Activated naive CD4-positive, alpha-beta T cell treated with anti-CD3 and anti-CD28 coated beads, Interleukin-2, amount 50 U/mL, for 24 hours (primary cell): ENCODE measurements at regions not wholly inside any gene's neighbourhood (a gene's known extent, or its start where the extent isn't known, plus 50 kb on each side); places are given as distances from the start of the nearest gene placed in this dataset.
"Not testable (repeated sequence)": the region's sequence is repeated elsewhere in the genome, so short reads cannot be mapped to it uniquely, and the experiment has no call there.

Experiments used
- H3K27ac Mint-ChIP-seq: one replicate; pipeline ENCODE4 v1.8.0; 2021; ENCODE audit warnings: mild to moderate bottlenecking, mixed read lengths
- H3K27me3 Mint-ChIP-seq: one replicate; pipeline ENCODE4 v1.8.0; 2021; ENCODE audit warnings: mixed read lengths
- H3K36me3 Mint-ChIP-seq: one replicate; pipeline ENCODE4 v1.8.0; 2021; ENCODE audit warnings: mixed read lengths
- H3K4me1 Mint-ChIP-seq: one replicate; pipeline ENCODE4 v1.8.0; 2021; ENCODE audit warnings: mixed read lengths
- H3K4me3 Mint-ChIP-seq: one replicate; pipeline ENCODE4 v1.8.0; 2021; ENCODE audit warnings: mild to moderate bottlenecking, mixed read lengths
- H3K9me3 Mint-ChIP-seq: one replicate; pipeline ENCODE4 v1.8.0; 2021; ENCODE audit warnings: mixed read lengths

DNA sequence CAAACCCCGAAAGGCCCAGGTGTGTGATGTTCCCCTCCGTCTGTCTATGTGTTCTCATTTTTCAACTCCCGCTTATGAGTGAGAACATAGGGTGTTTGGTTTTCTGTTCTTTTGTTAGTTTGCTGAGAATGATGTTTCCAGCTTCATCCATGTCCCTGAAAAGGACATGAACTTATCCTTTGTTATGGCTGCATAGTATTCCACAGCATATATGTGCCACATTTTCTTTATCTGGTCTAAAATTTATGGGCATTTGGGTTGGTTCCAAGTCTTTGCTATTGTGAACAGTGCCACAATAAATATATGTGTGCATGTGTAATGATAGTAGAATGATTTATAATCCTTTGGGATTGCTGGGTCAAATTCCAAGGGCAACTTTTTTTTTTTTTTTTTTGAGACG, 519.1 kb downstream of the NTRK3 start:
- Mint-ChIP-seq H3K4me3 (peak overlapping the region; percentile 31), H3K4me1 (peaks cover 31% of the 10 kb centered on the region)
- H3K27me3 Mint-ChIP-seq, H3K9me3 Mint-ChIP-seq, H3K27ac Mint-ChIP-seq, H3K36me3 Mint-ChIP-seq: not testable (repeated sequence)

DNA sequence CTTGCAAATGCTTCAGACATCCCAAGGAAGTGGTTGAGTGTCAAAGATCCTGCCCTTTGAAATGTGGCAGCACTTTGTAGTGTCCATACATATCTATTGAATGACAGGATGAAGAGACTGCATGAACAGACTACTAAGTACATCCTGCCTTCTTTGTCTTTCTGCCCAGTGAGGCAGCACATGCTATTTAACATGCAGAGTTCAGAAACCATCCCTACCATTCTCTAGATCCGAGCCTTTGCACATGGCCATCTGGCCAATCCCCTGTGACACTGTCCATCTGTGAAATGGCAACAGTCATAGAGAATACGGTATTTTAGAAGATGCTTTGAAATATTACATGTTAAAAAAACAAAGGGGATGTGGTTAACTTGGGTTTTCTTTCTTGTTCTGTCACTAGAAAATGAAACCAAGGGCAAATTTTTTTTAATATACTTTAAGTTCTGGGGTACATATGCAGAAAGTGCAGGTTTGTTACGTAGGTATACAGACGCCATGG, 519.6 kb downstream of the NTRK3 start:
- no peaks in the 10 kb centered on the region for H3K27me3 Mint-ChIP-seq
- H3K4me1 Mint-ChIP-seq, result peaks cover 26% of the 10 kb centered on the region
- peak overlapping the region; percentile 73 for H3K27ac Mint-ChIP-seq
- peak overlapping the region; percentile 34 for H3K4me3 Mint-ChIP-seq
- no peaks in the 10 kb centered on the region for H3K36me3 Mint-ChIP-seq
- H3K9me3 Mint-ChIP-seq, result no peaks in the 10 kb centered on the region

DNA sequence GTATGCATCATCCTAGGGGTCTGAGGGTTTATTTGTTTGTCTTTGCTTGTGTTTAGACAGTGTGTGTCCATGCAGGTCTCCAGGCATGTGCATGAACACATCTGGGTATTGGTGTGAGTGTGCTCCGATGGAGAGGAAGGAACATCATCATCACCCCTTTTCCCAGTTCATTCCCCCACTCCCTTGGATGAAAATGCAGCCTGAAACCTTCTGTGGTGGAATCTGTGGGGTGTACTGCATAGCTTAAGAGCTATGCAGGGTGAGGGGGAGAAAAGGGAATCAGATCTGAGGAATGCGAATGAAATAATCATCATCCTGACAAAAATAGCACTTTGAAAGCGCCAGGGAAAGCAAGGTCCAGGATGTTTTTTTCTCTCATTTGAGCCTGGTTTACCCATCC, 520.1 kb downstream of the NTRK3 start:
- Mint-ChIP-seq H3K36me3 (no peaks in the 10 kb centered on the region), H3K27ac (no peak overlapping the region)

GRCh38 chr15:87735522-87735921, 521.0 kb downstream of the NTRK3 start:
- Mint-ChIP-seq H3K36me3 (no peaks in the 10 kb centered on the region), H3K27ac (no peak overlapping the region), H3K27me3 (no peaks in the 10 kb centered on the region), H3K4me1 (peaks cover 26% of the 10 kb centered on the region), H3K9me3 (no peaks in the 10 kb centered on the region), H3K4me3 (no peak overlapping the region)

More for the DNA sequence above, 520.1 kb downstream of the NTRK3 start:
- H3K4me1 Mint-ChIP-seq, result peaks cover 26% of the 10 kb centered on the region
- H3K4me3 Mint-ChIP-seq, result peak overlapping the region; percentile 34
- no peaks in the 10 kb centered on the region for H3K9me3 Mint-ChIP-seq
- no peaks in the 10 kb centered on the region for H3K27me3 Mint-ChIP-seq

- no peaks in the 10 kb centered on the region for H3K9me3 Mint-ChIP-seq
- peaks cover 26% of the 10 kb centered on the region for H3K4me1 Mint-ChIP-seq
- H3K27me3 Mint-ChIP-seq, result no peaks in the 10 kb centered on the region
- H3K4me3 Mint-ChIP-seq, result no peak overlapping the region
- no peak overlapping the region for H3K27ac Mint-ChIP-seq
- H3K36me3 Mint-ChIP-seq, result no peaks in the 10 kb centered on the region
Measured at GRCh38 chr15:87734571-87735373, 521.8 kb downstream of the NTRK3 start.

- H3K4me1 Mint-ChIP-seq, result peaks cover 26% of the 10 kb centered on the region
- no peaks in the 10 kb centered on the region for H3K9me3 Mint-ChIP-seq
- no peaks in the 10 kb centered on the region for H3K27me3 Mint-ChIP-seq
- no peak overlapping the region for H3K4me3 Mint-ChIP-seq
- no peak overlapping the region for H3K27ac Mint-ChIP-seq
- no peaks in the 10 kb centered on the region for H3K36me3 Mint-ChIP-seq
Measured at GRCh38 chr15:87733977-87734376, 522.6 kb downstream of the NTRK3 start.

- Mint-ChIP-seq H3K4me1 (peaks cover 26% of the 10 kb centered on the region), H3K4me3 (no peak overlapping the region), H3K36me3 (no peaks in the 10 kb centered on the region), H3K27me3 (no peaks in the 10 kb centered on the region), H3K27ac (no peak overlapping the region), H3K9me3 (no peaks in the 10 kb centered on the region)
Measured at GRCh38 chr15:87733541-87733941, 523.0 kb downstream of the NTRK3 start.

- Mint-ChIP-seq H3K36me3 (no peaks in the 10 kb centered on the region), H3K4me3 (no peak overlapping the region), H3K4me1 (peaks cover 26% of the 10 kb centered on the region), H3K27ac (no peak overlapping the region), H3K9me3 (no peaks in the 10 kb centered on the region), H3K27me3 (no peaks in the 10 kb centered on the region)
Measured at GRCh38 chr15:87732976-87733375, 523.6 kb downstream of the NTRK3 start.

- no peaks in the 10 kb centered on the region for H3K27me3 Mint-ChIP-seq
- peaks cover 17% of the 10 kb centered on the region for H3K4me1 Mint-ChIP-seq
- H3K9me3 Mint-ChIP-seq, result no peaks in the 10 kb centered on the region
- H3K4me3 Mint-ChIP-seq, result no peak overlapping the region
- no peaks in the 10 kb centered on the region for H3K36me3 Mint-ChIP-seq
- H3K27ac Mint-ChIP-seq, result no peak overlapping the region
Measured at GRCh38 chr15:87731630-87732029, 524.9 kb downstream of the NTRK3 start.

DNA sequence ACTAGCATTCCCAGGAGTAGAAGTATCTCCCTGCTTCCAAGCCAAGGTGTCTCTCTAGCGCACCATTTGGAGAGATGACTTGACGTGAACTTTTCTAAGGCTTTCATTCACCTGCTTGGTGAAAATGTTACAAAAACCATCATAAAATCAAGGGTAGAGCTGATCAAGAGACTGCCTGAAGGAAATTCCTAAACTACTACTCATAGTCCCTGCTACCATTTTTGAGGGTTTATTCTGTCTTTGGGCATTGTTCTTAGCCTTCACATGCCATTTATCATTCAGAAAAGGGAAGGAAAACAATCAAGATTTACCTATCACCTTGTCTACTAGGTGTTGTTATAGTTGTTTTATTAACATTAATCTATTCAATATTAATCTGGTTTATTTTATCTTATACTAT, 525.8 kb downstream of the NTRK3 start:
- Mint-ChIP-seq H3K27ac (no peak overlapping the region), H3K27me3 (no peaks in the 10 kb centered on the region), H3K4me1 (peaks cover 8% of the 10 kb centered on the region), H3K36me3 (no peaks in the 10 kb centered on the region), H3K4me3 (no peak overlapping the region), H3K9me3 (no peaks in the 10 kb centered on the region)

- Mint-ChIP-seq H3K27me3 (no peaks in the 10 kb centered on the region), H3K4me3 (no peak overlapping the region), H3K27ac (no peak overlapping the region), H3K9me3 (no peaks in the 10 kb centered on the region), H3K4me1 (no peaks in the 10 kb centered on the region), H3K36me3 (no peaks in the 10 kb centered on the region)
Measured at GRCh38 chr15:87728998-87729397, 527.5 kb downstream of the NTRK3 start.

- no peaks in the 10 kb centered on the region for H3K36me3 Mint-ChIP-seq
- H3K27me3 Mint-ChIP-seq, result no peaks in the 10 kb centered on the region
- H3K9me3 Mint-ChIP-seq, result no peaks in the 10 kb centered on the region
- H3K27ac Mint-ChIP-seq, result no peak overlapping the region
- no peak overlapping the region for H3K4me3 Mint-ChIP-seq
- no peaks in the 10 kb centered on the region for H3K4me1 Mint-ChIP-seq
Measured at GRCh38 chr15:87727073-87727472, 529.5 kb downstream of the NTRK3 start.

DNA sequence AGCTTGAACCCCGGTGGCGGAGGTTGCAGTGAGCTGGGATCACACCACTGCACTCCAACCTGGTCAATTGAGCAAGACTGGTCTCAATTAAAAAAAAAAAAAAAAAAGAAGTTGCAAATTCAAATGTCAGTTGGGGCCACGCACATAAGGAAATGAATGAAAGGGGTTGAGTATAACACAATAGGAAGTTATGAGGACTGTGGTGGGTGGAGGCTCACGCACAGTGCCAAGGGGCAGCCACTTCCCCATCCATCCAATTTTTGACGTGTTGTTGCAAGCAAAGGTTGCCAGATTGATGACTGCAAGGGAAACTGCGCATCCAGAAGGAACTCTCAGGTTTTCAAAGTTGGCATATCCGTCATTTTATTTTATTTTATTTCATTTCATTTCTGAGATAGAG, 532.2 kb downstream of the NTRK3 start:
- Mint-ChIP-seq H3K4me1 (no peaks in the 10 kb centered on the region), H3K9me3 (no peaks in the 10 kb centered on the region), H3K27ac (no peak overlapping the region), H3K27me3 (no peaks in the 10 kb centered on the region), H3K4me3 (no peak overlapping the region), H3K36me3 (no peaks in the 10 kb centered on the region)

GRCh38 chr15:87722941-87723691, 533.4 kb downstream of the NTRK3 start:
- H3K4me3 Mint-ChIP-seq, result no peak overlapping the region
- no peaks in the 10 kb centered on the region for H3K36me3 Mint-ChIP-seq
- no peaks in the 10 kb centered on the region for H3K9me3 Mint-ChIP-seq
- no peaks in the 10 kb centered on the region for H3K4me1 Mint-ChIP-seq
- no peak overlapping the region for H3K27ac Mint-ChIP-seq
- no peaks in the 10 kb centered on the region for H3K27me3 Mint-ChIP-seq

GRCh38 chr15:87720235-87720634, 536.3 kb downstream of the NTRK3 start:
- Mint-ChIP-seq H3K4me1 (no peaks in the 10 kb centered on the region), H3K36me3 (no peaks in the 10 kb centered on the region), H3K4me3 (no peak overlapping the region), H3K9me3 (no peaks in the 10 kb centered on the region), H3K27me3 (no peaks in the 10 kb centered on the region), H3K27ac (no peak overlapping the region)

DNA sequence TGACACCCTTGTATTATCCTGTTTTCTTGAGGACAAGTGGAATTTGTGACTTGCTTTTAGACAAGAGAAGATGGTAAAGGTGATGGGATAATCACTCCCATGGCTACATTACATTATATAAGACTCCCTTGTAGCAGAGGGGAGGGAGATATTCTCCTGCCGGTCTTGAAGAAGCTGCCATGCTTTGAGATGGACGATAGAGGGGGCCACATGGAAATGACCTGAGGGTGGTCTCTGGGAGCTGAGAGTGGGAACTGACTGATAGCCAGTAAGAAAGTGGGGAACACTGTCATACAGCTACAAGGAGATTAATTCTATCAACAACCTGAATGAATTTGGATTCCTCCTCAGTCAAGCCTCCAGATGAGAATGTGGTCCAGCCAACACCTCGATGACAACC, 540.1 kb downstream of the NTRK3 start:
- Mint-ChIP-seq H3K9me3 (no peaks in the 10 kb centered on the region), H3K4me3 (no peak overlapping the region), H3K27ac (no peak overlapping the region), H3K4me1 (no peaks in the 10 kb centered on the region), H3K27me3 (no peaks in the 10 kb centered on the region), H3K36me3 (no peaks in the 10 kb centered on the region)
